Spleen (tissue), 11 donors: ENCODE measurements at regions not wholly inside any gene's neighbourhood (a gene's known extent, or its start where the extent isn't known, plus 50 kb on each side); places are given as distances from the start of the nearest gene placed in this dataset.

Experiments
- DNase-seq: peaks from one replicate; pipeline ENCODE4 v3.0.0-alpha.2; 2020
- H3K27ac ChIP-seq, 8 donors: fragments of 200-600 bp; sonication (generic) in 7 of 8; 1 replicate in 4 of 8; 2 replicates in 4 of 8; pipeline versions ENCODE4 v1.5.0 to v1.8.0; 2016 to 2021; ENCODE audit warnings: inconsistent platforms in 4 of 8, mild to moderate bottlenecking in 4 of 8, moderate library complexity in 1 of 8
- H3K27me3 ChIP-seq, 7 donors: fragments of 200-600 bp; sonication (generic) in 6 of 7; replicated peaks in 1 of 7; 1 replicate in 4 of 7; 2 replicates in 3 of 7; pipeline versions ENCODE4 v1.5.0 to v1.8.0; 2016 to 2021; ENCODE audit warnings: inconsistent platforms in 3 of 7, mild to moderate bottlenecking in 1 of 7
- H3K36me3 ChIP-seq, 6 donors: fragments of 200-600 bp; sonication (generic) in 5 of 6; 1 replicate in 4 of 6; 2 replicates in 2 of 6; pipeline versions ENCODE4 v1.5.0 to v1.8.0; 2016 to 2021; ENCODE audit warnings: inconsistent platforms in 2 of 6
- H3K4me1 ChIP-seq, 6 donors: fragments of 200-600 bp; sonication (generic) in 5 of 6; 1 replicate in 3 of 6; 2 replicates in 3 of 6; pipeline versions ENCODE4 v1.5.0 to v1.8.0; 2016 to 2021; ENCODE audit warnings: inconsistent platforms in 3 of 6
- H3K4me3 ChIP-seq, 8 donors: fragments of 200-600 bp; sonication (generic) in 7 of 8; 1 replicate in 4 of 8; 2 replicates in 4 of 8; pipeline versions ENCODE4 v1.5.0 to v1.8.0; 2016 to 2021; ENCODE audit warnings: inconsistent platforms in 4 of 8, mild to moderate bottlenecking in 4 of 8, moderate library complexity in 2 of 8
- H3K9me3 ChIP-seq, 8 donors: fragments of 200-600 bp; sonication (generic) in 7 of 8; 1 replicate in 4 of 8; 2 replicates in 4 of 8; pipeline versions ENCODE4 v1.5.0 to v1.8.0; 2016 to 2021; ENCODE audit warnings: inconsistent platforms in 4 of 8
- CTCF ChIP-seq, 11 experiments: fragments of 200-600 bp in 7 of 11; fragments of 450-650 bp in 4 of 11; sonication (generic) in 4 of 11; IDR thresholded peaks in 8 of 11; conservative IDR thresholded peaks in 3 of 11; 1 replicate in 7 of 11; 2 replicates in 4 of 11; pipeline versions ENCODE4 v1.4.0 to v1.8.0; 2016 to 2021; ENCODE audit warnings: antibody characterized with exemption in 11 of 11, inconsistent platforms in 4 of 11, mild to moderate bottlenecking in 1 of 11
- POLR2A ChIP-seq, 3 donors: fragments of 450-650 bp; IDR thresholded peaks; one replicate each; pipeline ENCODE4 v1.5.1; 2017; ENCODE audit warnings: antibody characterized with exemption in 3 of 3, mild to moderate bottlenecking in 1 of 3
- POLR2AphosphoS5 ChIP-seq, 3 donors: sonication (generic); formaldehyde crosslinking; IDR thresholded peaks; one replicate each; pipeline ENCODE4 v1.5.1; 2017; ENCODE audit warnings: antibody characterized with exemption in 3 of 3
- WGBS, 5 donors: extraction: QIAGEN DNeasy Blood & Tissue Kit in 3 of 5; methylation state at CpG; one replicate each; pipeline versions ENCODE4 v1.1.5 to v1.1.7; 2013 to 2018; 5-methylcytosine and 5-hydroxymethylcytosine counted together
- intact Hi-C: fragments of 100-400 bp; cut with DNase I; formaldehyde crosslinking; loops from one replicate; pipeline ENCODE4 v1.15.0; 2023; ENCODE audit warnings: low total_unique reads
- donor health status: healthy with polysubstance abuse.
- donor health status: DM: no; HTN: no; CAD: no; lungs with moderate emphysema.
- donor health status: DM: no; HTN: no; CAD: no.
- donor health status: Bipolar disorder and iron deficiency.
- donor health status: healthy.
- donor health status: DM: no; HTN: no; CAD: no.
- donor health status: DM: yes; HTN: yes; CAD: no.

DNA sequence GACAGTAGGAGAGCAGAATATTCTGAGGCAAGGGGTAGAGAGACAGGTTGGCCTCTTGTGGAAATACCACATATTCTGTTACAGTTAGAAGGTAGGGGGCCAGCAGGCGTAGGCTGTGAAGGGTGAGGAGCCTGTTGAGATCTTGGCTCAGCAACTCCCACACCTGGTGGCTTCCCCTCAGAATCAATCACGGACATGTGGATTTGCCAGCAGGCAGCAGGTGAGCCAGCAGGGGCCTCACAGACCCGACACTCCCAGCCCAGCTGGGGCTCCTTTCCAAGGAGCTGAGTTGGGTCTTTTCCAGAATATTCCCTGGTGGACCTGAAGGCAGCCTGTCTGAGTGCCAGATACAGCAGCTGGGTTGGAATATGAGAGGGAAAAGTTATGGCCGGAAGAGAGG is 150.0 kb upstream of the CRY1 start:
- intact Hi-C loops, result no loop called here
- H3K36me3 ChIP-seq, result no peaks in the 10 kb centered on the region
- H3K4me1 ChIP-seq, result no peaks in the 10 kb centered on the region
- H3K27me3 ChIP-seq, result peaks cover 0 to 40% (median 0%) of the 10 kb centered on the region in 7 donors
- H3K27ac ChIP-seq, result no peak overlapping the region
- H3K9me3 ChIP-seq, result no peaks in the 10 kb centered on the region
- no peak overlapping the region for H3K4me3 ChIP-seq
- no peak for DNase-seq
- WGBS, 5 donors, result 66 to 91% (median 76%) methylated on average over 4 of the region's 4 CpGs
- TF ChIP-seq CTCF (IDR thresholded peaks at IDR 0.05 in 8 of 11, conservative IDR thresholded peaks at IDR 0.05 in 3 of 11), result no peak
- TF ChIP-seq POLR2AphosphoS5 (IDR thresholded peaks at IDR 0.05), result no peak
- no peak for TF ChIP-seq POLR2A (IDR thresholded peaks at IDR 0.05)

DNA sequence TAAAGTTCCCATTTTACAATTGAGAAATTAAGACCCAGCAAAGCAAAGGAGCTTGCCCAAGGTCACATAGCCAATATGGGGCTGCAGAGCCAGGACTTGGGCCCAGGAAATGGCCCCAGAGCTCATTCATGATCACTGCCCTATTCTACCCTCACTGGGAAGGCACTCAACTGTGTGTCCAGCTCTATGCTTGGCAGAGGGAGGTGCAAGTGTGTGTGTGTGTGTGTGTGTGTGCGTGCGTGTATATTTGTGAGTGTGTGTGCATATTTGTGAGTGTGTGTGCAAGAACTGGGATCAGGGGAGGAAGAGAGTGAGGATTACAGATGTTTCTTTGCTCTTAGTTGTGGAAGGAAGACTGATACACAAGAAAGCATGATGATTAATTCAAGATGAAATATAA is 151.2 kb upstream of the CRY1 start:
- WGBS, 5 donors, result 35 to 94% (median 88%) methylated on average over 2 of the region's 2 CpGs
- Histone ChIP-seq H3K27ac (no peak overlapping the region), H3K27me3 (peaks cover 0 to 40% (median 0%) of the 10 kb centered on the region in 7 donors), H3K36me3 (no peaks in the 10 kb centered on the region), H3K4me1 (no peaks in the 10 kb centered on the region), H3K9me3 (no peaks in the 10 kb centered on the region), H3K4me3 (no peak overlapping the region)
- intact Hi-C loops, result no loop called here
- no peak for DNase-seq
- TF ChIP-seq POLR2A (IDR thresholded peaks at IDR 0.05) (no peak), POLR2AphosphoS5 (IDR thresholded peaks at IDR 0.05) (no peak), CTCF (IDR thresholded peaks at IDR 0.05 in 8 of 11, conservative IDR thresholded peaks at IDR 0.05 in 3 of 11) (no peak)

DNA sequence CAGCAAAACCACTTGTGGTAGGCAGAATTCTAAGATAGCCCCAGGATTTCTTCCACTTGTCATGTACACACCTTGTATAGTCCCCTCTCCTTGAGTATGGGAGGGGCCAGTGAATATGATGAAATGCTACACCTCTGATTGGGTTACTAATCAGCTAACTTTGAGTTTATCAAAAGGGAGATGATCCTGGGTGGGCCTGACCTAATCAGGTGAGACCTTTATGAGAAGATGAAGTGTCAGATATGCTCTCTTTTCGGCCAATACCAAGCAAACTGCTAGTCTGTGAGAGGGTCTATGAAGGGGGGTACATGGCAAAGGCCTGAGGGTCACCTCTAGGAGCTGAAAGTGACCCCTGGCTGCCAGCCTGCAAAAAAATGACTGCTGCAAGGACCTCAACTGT is 154.3 kb upstream of the CRY1 start:
- Histone ChIP-seq H3K36me3 (no peaks in the 10 kb centered on the region), H3K27me3 (peaks cover 0 to 33% (median 0%) of the 10 kb centered on the region in 7 donors), H3K4me3 (no peak overlapping the region), H3K27ac (no peak overlapping the region), H3K9me3 (no peaks in the 10 kb centered on the region), H3K4me1 (no peaks in the 10 kb centered on the region)
- WGBS, 5 donors, result 55 to 72% (median 67%) methylated on average over 1 of the region's 1 CpG
- no peak for TF ChIP-seq POLR2A (IDR thresholded peaks at IDR 0.05)
- TF ChIP-seq CTCF (IDR thresholded peaks at IDR 0.05 in 8 of 11, conservative IDR thresholded peaks at IDR 0.05 in 3 of 11), result no peak
- no peak for TF ChIP-seq POLR2AphosphoS5 (IDR thresholded peaks at IDR 0.05)
- intact Hi-C loops, result no loop called here
- no peak for DNase-seq

GRCh38 chr12:107248187-107248586 is 154.8 kb upstream of the CRY1 start:
- Histone ChIP-seq H3K4me1 (no peaks in the 10 kb centered on the region), H3K27ac (no peak overlapping the region), H3K4me3 (no peak overlapping the region), H3K9me3 (no peaks in the 10 kb centered on the region), H3K27me3 (peaks cover 0 to 28% (median 0%) of the 10 kb centered on the region in 7 donors), H3K36me3 (no peaks in the 10 kb centered on the region)
- TF ChIP-seq CTCF (IDR thresholded peaks at IDR 0.05 in 8 of 11, conservative IDR thresholded peaks at IDR 0.05 in 3 of 11) (no peak), POLR2A (IDR thresholded peaks at IDR 0.05) (no peak), POLR2AphosphoS5 (IDR thresholded peaks at IDR 0.05) (no peak)
- DNase-seq, result no peak
- intact Hi-C loops, result no loop called here
